Vagina (tissue), 2 donors: ENCODE measurements at regions not wholly inside any gene's neighbourhood (a gene's known extent, or its start where the extent isn't known, plus 50 kb on each side); places are given as distances from the start of the nearest gene placed in this dataset.

Experiments
- DNase-seq, 2 donors: peaks; one replicate each; pipeline ENCODE4 v3.0.0-alpha.2; 2017; ENCODE audit errors: extremely low spot score in 2 of 2
- H3K27ac ChIP-seq: fragments of 200-600 bp; sonication (generic); one replicate; pipeline ENCODE4 v1.5.1; 2019
- H3K27me3 ChIP-seq: fragments of 200-600 bp; sonication (generic); one replicate; pipeline ENCODE4 v1.5.1; 2019
- H3K36me3 ChIP-seq, 2 donors: fragments of 200-600 bp; sonication (generic); one replicate each; pipeline ENCODE4 v1.5.1; 2017 to 2019
- H3K4me1 ChIP-seq: fragments of 200-600 bp; sonication (generic); one replicate; pipeline ENCODE4 v1.5.1; 2019
- H3K4me3 ChIP-seq, 2 donors: fragments of 200-600 bp; sonication (generic); 1 replicate in 1 of 2; 2 replicates in 1 of 2; pipeline ENCODE4 v1.5.1; 2016 to 2019
- H3K9me3 ChIP-seq: fragments of 200-600 bp; sonication (generic); one replicate; pipeline ENCODE4 v1.5.1; 2019
- POLR2A ChIP-seq, 2 donors: fragments of 450-650 bp; IDR thresholded peaks; one replicate each; pipeline ENCODE4 v1.6.1; 2017; ENCODE audit warnings: antibody characterized with exemption in 2 of 2, mild to moderate bottlenecking in 2 of 2, moderate library complexity in 2 of 2
- POLR2AphosphoS5 ChIP-seq, 2 donors: sonication (generic); formaldehyde crosslinking; IDR thresholded peaks; one replicate each; pipeline ENCODE4 v1.9.0; 2017; ENCODE audit warnings: antibody characterized with exemption in 2 of 2, mild to moderate bottlenecking in 2 of 2, low read depth in 1 of 2; ENCODE audit not compliant: insufficient read depth in 1 of 2
- intact Hi-C: fragments of 100-400 bp; cut with DNase I; formaldehyde crosslinking; loops from one replicate; pipeline ENCODE4 v1.15.1; 2023
- TF ChIP-seq, protein P1 (sequence below), 3 experiments: fragments of 450-650 bp in 2 of 3; fragments of 200-600 bp in 1 of 3; sonication (generic) in 1 of 3; IDR thresholded peaks; one replicate each; pipeline ENCODE4 v1.5.1; 2017 to 2019; ENCODE audit warnings: antibody characterized with exemption in 3 of 3, mild to moderate bottlenecking in 2 of 3, moderate library complexity in 2 of 3

DNA sequence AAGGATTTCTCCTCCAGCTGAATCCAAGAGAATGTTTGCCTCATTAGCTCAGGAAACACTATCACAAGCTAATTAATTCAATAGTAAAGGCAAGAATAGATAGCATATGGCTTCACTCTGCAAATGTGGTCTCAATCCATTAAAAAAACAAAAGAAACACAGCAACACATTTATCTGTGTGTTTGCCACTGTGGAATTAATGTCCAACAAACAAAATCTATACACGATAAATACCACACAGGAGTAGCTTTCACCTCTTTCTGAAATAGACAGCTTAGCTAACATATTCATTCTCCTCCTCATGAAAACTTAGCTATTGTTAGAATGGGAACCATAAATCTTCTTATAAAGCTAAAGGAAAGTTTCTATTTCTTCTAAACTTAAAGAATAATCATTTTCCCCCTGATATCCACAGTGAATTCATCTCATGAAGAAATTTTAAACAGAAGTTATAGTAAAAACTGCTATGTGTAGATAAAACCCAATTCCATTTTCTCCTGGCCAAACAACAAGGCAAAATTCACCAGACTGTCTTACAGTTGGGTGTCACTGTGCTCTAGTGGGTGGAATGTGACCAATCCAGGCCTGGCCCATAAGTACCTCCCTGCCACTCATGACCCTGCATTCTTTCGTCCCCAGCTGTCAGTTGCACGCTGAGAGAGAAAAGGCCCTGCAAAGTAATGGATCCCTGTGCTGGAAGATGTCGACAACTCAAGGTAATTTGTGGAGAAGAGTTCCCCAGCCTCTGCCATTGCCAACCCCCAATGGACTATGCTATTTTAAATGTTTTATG is 92.9 kb upstream of the NRSN1 start:
- H3K36me3 ChIP-seq, result no peaks in the 10 kb centered on the region
- H3K4me1 ChIP-seq, result no peaks in the 10 kb centered on the region
- DNase-seq, result no peak
- no peaks in the 10 kb centered on the region for H3K27me3 ChIP-seq
- no peak overlapping the region for H3K27ac ChIP-seq
- H3K4me3 ChIP-seq, result no peak overlapping the region
- intact Hi-C loops, result no loop called here
- no peaks in the 10 kb centered on the region for H3K9me3 ChIP-seq
- TF ChIP-seq POLR2AphosphoS5 (IDR thresholded peaks at IDR 0.05; ENCODE audit: insufficient read depth in 1 of 2, low read depth in 1 of 2) (no peak), POLR2A (IDR thresholded peaks at IDR 0.05) (no peak)
- TF ChIP-seq, protein P1, sequence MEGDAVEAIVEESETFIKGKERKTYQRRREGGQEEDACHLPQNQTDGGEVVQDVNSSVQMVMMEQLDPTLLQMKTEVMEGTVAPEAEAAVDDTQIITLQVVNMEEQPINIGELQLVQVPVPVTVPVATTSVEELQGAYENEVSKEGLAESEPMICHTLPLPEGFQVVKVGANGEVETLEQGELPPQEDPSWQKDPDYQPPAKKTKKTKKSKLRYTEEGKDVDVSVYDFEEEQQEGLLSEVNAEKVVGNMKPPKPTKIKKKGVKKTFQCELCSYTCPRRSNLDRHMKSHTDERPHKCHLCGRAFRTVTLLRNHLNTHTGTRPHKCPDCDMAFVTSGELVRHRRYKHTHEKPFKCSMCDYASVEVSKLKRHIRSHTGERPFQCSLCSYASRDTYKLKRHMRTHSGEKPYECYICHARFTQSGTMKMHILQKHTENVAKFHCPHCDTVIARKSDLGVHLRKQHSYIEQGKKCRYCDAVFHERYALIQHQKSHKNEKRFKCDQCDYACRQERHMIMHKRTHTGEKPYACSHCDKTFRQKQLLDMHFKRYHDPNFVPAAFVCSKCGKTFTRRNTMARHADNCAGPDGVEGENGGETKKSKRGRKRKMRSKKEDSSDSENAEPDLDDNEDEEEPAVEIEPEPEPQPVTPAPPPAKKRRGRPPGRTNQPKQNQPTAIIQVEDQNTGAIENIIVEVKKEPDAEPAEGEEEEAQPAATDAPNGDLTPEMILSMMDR (IDR thresholded peaks at IDR 0.05), result no peak

DNA sequence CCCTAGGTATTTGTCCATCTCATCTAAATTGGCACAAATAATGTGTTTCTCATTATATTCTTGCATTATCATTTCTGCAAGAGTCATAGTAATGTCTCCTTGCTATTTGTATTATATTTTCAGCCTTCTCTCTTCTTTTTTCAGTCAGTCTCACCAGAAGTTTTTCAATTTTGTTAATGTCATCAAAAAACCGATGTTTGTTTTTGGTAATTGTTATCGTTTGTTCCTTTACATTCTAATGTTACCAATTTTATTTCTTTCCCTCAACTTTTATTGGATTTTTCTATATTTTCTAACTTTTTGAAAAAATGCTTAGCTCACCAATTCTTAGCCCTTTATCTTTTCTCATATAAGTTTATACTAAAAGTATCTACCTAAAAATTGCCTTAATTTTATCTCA is 82.2 kb upstream of the NRSN1 start:
- TF ChIP-seq POLR2A (IDR thresholded peaks at IDR 0.05) (no peak), POLR2AphosphoS5 (IDR thresholded peaks at IDR 0.05; ENCODE audit: insufficient read depth in 1 of 2, low read depth in 1 of 2) (no peak)
- TF ChIP-seq, protein P1 (IDR thresholded peaks at IDR 0.05), result no peak
- intact Hi-C loops, result no loop called here
- Histone ChIP-seq H3K27me3 (no peaks in the 10 kb centered on the region), H3K27ac (no peak overlapping the region), H3K36me3 (no peaks in the 10 kb centered on the region), H3K4me3 (no peak overlapping the region), H3K9me3 (no peaks in the 10 kb centered on the region), H3K4me1 (no peaks in the 10 kb centered on the region)
- DNase-seq, result no peak

DNA sequence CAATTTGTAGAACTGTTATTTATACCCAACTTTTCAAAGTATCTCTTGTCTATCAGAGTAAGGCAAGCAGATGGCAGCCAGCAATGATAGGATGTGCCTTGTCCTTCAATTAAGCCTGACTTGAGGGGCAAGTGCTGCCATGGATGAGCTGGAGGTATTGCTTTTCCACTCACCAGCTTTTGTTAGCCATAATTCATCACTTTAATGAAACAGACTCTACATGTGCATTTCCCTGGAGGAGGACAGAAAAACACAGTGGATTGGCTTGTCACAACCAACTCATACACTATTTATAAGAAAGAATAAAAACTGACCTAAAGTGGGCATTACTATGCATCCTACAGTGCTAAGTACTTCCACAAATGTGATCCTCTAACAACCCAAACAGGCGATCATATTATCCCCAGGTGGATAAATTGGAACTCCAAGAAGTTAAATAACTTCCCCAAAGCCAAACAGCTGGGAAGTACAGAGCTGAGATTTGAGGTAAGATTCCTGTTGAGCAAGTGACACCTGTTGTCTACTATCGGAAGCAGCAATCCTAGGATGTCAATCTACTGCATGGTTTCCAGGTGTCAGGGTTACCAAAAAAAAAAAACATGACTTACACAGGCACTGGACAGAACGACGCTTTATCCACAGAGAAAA is 73.9 kb upstream of the NRSN1 start:
- Histone ChIP-seq H3K36me3 (no peaks in the 10 kb centered on the region), H3K27me3 (no peaks in the 10 kb centered on the region), H3K27ac (no peak overlapping the region), H3K4me3 (no peak overlapping the region), H3K9me3 (no peaks in the 10 kb centered on the region), H3K4me1 (no peaks in the 10 kb centered on the region)
- TF ChIP-seq POLR2AphosphoS5 (IDR thresholded peaks at IDR 0.05; ENCODE audit: insufficient read depth in 1 of 2, low read depth in 1 of 2), result no peak
- no peak for TF ChIP-seq POLR2A (IDR thresholded peaks at IDR 0.05)
- TF ChIP-seq, protein P1 (IDR thresholded peaks at IDR 0.05), result no peak
- no peak for DNase-seq
- intact Hi-C loops, result no loop called here

DNA sequence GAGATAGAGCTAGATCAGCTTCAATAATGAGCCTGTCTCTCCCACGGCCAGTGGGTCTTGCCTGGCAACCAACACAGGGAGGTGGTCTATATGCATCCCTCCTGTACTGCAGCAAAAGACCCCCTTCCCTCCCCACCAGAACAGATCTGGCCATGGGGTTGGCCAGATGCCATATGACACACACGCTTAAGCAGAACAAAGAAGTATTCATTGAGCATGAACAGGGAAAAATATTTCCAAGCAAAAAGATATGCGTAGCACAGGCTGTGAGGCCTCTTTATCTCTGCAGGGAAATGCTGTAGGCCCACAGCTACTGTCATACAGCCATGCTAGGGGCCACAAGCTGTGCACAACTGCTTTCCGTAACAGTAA is 73.4 kb upstream of the NRSN1 start:
- Histone ChIP-seq H3K27me3 (no peaks in the 10 kb centered on the region), H3K4me1 (no peaks in the 10 kb centered on the region), H3K9me3 (no peaks in the 10 kb centered on the region), H3K27ac (no peak overlapping the region), H3K4me3 (no peak overlapping the region), H3K36me3 (no peaks in the 10 kb centered on the region)
- no peak for DNase-seq
- intact Hi-C loops, result no loop called here
- TF ChIP-seq, protein P1 (IDR thresholded peaks at IDR 0.05), result no peak
- no peak for TF ChIP-seq POLR2A (IDR thresholded peaks at IDR 0.05)
- TF ChIP-seq POLR2AphosphoS5 (IDR thresholded peaks at IDR 0.05; ENCODE audit: insufficient read depth in 1 of 2, low read depth in 1 of 2), result no peak

DNA sequence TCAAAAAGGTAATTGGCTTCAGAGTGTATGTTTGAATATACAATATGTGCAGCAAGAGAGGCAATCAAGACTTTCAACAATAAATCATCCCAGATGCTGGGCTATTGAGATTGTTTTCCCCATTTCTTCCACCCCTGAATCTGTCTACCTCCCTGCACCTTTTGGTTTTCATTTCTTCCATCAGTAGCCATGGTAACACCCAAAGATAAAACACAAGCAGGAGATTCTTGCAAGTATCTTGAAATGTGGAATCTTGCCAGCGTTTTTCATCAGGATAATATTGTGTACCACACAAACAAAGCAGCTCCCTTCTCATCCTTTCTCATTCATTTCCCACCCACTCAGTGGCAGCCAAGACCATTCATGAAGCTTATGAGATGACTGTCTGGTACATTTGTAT is 73.0 kb upstream of the NRSN1 start:
- Histone ChIP-seq H3K36me3 (no peaks in the 10 kb centered on the region), H3K27ac (no peak overlapping the region), H3K27me3 (no peaks in the 10 kb centered on the region), H3K9me3 (no peaks in the 10 kb centered on the region), H3K4me3 (no peak overlapping the region), H3K4me1 (no peaks in the 10 kb centered on the region)
- TF ChIP-seq, protein P1 (IDR thresholded peaks at IDR 0.05), result no peak
- TF ChIP-seq POLR2A (IDR thresholded peaks at IDR 0.05) (no peak), POLR2AphosphoS5 (IDR thresholded peaks at IDR 0.05; ENCODE audit: insufficient read depth in 1 of 2, low read depth in 1 of 2) (no peak)
- no peak for DNase-seq
- intact Hi-C loops, result no loop called here
